PFSK-1 (cell line): ENCODE measurements at regions not wholly inside any gene's neighbourhood (a gene's known extent, or its start where the extent isn't known, plus 50 kb on each side); places are given as distances from the start of the nearest gene placed in this dataset.

Experiments used
- SIN3A ChIP-seq: IDR thresholded peaks from 2 replicates; pipeline ENCODE4 v1.6.1; 2012; ENCODE audit warnings: mild to moderate bottlenecking, low read length, moderate library complexity, borderline replicate concordance; ENCODE audit not compliant: insufficient read depth
- TAF1 ChIP-seq: IDR thresholded peaks from 2 replicates; pipeline ENCODE4 v1.6.1; 2012; ENCODE audit warnings: low read length, control low read depth, borderline replicate concordance; ENCODE audit not compliant: insufficient read depth
- TF ChIP-seq, protein P1 (sequence below), 2 experiments: IDR thresholded peaks; 2 replicates each; pipeline versions ENCODE4 v1.6.1 to v1.8.0; 2011 to 2012; ENCODE audit warnings: low read depth in 2 of 2, low read length in 2 of 2, control low read depth in 1 of 2, inconsistent platforms in 1 of 2, mild to moderate bottlenecking in 1 of 2, moderate library complexity in 1 of 2; ENCODE audit not compliant: insufficient read depth in 1 of 2

DNA sequence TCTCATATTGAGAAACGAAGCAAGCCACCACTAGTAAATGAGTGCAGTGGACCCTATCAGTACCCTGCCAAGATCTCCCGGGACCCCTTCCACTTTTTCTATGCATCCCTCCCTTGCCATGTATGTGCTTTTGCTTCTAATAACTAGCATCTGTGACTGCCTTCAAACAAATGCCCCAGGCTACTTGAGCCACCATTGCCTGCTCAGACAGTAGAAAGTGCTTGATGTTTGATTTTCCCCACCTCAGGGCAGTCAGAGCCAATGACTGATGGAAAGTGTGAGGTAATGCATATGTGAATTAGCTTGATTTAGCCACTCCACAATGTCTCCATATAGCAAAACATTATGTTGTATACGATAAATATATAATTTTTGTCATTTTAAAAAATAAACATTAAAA lies 797.3 kb upstream of the ACO1 start:
- no peak for TF ChIP-seq SIN3A
- TF ChIP-seq, protein P1, sequence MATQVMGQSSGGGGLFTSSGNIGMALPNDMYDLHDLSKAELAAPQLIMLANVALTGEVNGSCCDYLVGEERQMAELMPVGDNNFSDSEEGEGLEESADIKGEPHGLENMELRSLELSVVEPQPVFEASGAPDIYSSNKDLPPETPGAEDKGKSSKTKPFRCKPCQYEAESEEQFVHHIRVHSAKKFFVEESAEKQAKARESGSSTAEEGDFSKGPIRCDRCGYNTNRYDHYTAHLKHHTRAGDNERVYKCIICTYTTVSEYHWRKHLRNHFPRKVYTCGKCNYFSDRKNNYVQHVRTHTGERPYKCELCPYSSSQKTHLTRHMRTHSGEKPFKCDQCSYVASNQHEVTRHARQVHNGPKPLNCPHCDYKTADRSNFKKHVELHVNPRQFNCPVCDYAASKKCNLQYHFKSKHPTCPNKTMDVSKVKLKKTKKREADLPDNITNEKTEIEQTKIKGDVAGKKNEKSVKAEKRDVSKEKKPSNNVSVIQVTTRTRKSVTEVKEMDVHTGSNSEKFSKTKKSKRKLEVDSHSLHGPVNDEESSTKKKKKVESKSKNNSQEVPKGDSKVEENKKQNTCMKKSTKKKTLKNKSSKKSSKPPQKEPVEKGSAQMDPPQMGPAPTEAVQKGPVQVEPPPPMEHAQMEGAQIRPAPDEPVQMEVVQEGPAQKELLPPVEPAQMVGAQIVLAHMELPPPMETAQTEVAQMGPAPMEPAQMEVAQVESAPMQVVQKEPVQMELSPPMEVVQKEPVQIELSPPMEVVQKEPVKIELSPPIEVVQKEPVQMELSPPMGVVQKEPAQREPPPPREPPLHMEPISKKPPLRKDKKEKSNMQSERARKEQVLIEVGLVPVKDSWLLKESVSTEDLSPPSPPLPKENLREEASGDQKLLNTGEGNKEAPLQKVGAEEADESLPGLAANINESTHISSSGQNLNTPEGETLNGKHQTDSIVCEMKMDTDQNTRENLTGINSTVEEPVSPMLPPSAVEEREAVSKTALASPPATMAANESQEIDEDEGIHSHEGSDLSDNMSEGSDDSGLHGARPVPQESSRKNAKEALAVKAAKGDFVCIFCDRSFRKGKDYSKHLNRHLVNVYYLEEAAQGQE (IDR thresholded peaks at IDR 0.05; ENCODE audit: insufficient read depth in 1 of 2, low read depth in 2 of 2, low read length in 2 of 2), result no peak
- no peak for TF ChIP-seq TAF1
